ENCODE measurements at regions not wholly inside any gene's neighbourhood (a gene's known extent, or its start where the extent isn't known, plus 50 kb on each side); places are given as distances from the start of the nearest gene placed in this dataset.

DNA sequence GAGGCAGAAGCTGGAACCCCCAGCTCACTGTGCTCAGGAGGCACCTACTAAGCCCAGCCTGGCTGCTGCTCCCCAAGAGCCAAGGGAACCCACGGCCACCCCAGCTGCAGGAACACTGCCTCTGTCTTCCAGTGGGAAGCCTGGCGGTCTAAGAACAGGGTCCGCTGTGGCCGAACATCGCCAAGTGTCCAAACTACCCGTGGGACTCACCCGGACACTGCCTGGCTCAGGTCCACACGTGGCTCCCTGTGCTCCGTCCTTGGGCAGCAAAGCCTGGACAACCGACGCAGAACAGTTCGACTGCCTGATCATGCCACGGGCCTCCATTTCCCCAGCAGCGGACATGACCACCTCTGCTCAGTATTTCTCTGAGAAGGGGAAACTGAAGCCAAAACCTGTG is 747.0 kb downstream of the BRD1 start:
- ATAC-seq, result no peak

DNA sequence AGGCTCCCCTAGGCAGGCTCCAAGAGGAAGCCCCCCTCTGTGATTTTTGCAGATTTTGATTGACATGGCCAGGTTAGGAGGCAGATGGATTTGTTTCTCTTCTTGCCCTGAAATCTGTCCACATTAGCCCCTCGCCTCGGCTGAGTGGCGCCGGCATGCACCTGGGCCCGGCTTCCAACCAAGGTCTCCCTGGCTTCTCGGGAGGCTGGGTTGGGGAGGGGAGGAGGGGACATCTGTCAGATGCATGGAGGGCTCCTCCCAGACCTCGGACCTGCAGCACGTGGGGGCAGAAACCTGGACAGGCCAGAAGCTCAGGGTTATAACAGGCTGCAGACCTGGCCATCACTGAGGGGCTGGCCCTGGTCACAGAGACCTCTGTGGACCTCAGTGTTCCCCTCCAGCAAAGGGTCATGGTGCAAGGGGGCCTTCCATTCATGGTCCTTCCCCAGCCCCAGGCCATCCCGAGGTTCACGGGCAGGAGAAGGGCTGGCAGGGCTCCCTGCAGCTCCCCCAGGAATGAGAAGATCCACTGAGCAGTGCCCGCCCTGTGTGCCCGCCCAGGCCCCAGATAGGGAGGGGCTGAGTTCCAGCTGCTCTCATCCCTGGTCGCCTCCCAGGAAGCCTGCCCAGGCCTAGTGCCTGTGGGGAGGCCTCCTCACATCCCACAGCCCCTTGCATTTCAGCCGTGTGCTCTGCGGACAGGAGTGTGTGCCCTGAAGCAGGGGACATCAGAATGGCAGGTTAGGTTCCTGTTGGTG is 747.8 kb downstream of the BRD1 start:
- no peak for ATAC-seq

DNA sequence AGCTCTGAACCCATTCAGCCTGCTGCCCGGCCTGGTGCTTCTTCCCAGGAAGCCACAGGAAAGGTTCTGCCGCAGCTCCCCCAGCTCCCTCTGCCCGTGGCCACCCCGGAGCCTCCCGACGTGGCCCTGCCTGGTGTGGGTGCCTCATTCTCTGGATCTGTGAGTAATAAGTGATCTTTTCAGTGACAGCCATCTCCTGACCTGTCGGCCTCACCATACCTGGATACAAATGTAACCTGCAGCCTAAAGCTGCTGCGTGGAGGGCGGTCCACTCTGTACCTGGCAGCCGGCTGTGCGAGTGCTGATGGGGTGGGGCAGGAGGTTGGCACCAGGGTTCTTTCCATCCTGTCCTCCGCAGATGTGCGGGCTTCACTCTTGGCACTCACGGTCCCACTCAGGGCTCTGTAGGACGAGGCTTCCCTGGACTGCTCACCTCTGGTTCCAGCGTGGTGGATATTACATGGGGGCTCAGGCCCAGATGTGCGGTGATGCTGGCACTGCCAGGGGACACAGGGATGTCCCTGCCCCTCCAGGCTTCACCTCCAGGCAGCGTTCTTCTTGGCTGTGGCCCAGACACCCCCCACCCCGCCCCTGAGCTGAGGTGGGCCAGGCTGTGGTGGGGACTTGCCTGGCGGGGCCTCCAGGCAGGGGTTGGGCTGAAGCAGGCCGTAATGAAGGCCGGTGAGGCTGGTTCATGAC is 748.5 kb downstream of the BRD1 start:
- no peak for ATAC-seq

DNA sequence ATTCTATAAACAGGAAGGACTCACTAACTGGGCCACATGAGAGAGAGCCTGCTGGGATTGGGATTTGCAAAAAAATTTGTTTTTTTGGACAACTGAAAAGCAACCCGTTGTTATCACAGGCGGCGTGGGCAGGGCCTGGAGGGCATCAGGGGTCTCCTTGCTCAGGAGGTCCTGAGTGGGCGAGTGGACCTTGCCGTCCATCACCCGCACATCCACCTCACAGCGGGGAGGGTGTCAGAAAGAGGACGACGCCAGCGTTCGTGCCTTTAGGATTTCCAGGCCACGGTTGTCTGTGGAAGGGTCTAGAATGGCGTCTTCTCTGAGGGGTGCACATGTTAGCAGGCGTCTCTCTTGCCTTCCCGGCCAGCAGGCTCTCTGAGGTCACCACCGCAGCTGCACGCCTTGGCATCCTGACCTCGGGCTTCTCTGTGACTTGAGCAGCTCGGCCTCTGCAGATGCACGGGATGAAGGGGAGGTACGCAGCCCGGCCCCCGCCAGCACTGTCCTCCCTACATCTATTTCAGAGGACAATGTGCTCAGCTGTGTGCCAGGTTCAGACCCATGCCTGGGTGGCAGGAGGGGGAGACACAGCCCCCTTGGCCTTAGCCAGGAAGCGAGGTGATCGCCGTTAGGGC is 749.5 kb downstream of the BRD1 start:
- no peak for ATAC-seq

DNA sequence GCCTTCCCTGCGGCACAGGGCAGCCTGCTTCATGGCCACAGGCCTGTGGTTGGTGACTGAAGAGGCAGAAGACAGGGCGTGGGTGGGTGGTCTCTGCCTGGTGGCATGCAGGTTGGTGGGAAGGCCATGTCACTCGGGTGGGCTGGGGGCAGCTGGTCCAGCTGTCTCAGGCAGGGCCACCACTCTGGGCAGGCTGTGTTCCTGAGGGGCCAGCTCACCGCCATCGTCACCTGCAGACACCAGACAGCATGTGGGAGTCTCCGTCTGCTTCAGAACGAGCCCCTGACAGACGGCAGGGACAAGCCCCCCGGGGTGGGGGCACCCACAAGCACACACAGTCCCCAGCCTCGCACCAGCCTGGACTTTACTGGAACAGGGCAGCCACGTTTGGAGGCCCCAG is 750.1 kb downstream of the BRD1 start:
- ATAC-seq, result no peak

DNA sequence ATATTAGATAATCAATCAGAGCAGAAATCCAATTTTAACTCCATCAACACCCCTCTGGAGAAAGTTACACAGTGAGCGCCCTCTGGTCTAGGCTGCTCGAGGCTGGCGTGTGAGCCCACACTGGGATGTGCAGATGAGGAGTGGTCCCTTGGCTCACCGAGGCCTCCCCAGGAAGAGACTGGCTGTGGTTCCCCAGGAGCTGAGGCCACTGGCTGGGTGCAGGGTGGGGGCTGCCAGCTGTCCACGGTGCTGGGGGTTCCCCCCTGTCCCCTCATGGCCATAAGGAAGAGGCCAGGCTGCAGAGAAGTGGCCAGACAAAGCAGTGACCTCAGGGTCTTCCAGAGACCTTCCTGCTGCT is 750.7 kb downstream of the BRD1 start:
- ATAC-seq, result no peak

DNA sequence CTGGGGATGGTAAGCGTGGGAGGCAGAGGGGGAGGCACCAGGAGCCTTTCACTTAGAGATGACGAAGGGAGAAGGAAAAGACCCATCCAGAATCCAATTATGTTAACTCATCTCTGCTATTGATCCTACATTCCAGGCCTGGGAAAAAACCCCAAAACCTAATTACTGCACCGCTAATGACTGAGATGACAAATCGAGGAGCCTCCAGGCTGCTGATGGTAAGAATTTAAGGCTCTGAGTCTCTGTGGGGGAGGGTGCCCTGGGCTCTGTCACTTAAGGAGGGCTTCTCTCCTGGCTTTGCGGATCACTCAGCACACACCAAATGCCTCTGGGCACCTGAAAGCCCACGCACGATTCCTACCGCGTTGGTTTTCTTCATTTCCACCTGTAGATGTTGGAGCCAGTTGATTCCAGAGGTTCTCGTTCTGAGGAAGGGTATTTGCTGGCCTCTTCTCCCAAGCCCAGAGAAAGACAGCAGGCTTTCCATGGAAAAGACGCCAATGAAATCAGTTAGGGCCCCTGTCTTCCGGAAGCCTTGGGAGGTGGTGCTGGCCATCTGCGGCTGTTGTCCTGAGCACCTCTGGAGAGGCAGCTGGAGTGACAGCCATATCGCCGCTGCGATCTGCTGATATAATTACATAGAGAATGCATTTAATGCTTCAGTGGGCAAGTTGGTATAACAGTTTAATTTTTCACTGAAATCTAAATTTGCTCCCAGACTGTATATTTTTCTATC is 751.2 kb downstream of the BRD1 start:
- ATAC-seq, result no peak

DNA sequence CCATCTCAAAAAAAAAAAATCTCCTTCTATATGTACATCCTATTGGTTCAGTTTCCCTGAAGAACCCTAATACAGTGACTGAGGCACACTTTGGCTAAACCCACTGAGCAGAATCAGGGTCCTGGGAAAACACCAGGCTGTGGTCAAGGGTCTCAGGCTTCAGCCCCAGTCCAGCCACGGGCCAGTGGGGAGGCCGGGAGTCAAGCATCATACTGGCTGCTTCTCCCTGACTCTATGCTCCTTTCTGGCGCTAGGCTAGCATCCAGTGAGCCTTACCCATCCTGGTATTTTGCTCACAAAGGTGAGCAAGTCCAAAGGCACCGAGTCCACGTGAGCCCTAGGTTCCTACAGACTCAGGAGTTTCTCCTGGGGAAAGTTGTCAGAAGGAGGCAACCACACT is 752.5 kb downstream of the BRD1 start:
- ATAC-seq, result no peak

DNA sequence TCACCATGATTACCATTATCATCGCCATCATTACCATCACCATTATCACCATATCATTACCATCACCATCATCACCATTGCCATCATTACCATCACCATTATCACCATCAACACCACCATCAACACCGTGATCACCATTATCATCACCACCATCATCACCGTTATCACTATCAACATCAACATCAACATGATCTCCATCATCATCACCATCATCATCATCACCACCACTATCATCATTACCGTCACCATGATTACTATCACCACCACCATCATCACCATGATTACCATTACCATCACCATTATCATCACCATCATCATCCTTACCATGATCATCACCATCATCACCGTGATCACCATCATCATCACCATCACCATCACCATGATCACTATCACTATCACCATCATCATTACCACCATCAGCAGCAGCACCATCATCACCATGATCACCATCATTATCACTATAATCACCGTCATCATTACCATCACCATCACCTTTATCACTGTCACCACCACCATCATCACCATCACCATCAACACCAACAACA is 753.7 kb downstream of the BRD1 start:
- no peak for ATAC-seq

DNA sequence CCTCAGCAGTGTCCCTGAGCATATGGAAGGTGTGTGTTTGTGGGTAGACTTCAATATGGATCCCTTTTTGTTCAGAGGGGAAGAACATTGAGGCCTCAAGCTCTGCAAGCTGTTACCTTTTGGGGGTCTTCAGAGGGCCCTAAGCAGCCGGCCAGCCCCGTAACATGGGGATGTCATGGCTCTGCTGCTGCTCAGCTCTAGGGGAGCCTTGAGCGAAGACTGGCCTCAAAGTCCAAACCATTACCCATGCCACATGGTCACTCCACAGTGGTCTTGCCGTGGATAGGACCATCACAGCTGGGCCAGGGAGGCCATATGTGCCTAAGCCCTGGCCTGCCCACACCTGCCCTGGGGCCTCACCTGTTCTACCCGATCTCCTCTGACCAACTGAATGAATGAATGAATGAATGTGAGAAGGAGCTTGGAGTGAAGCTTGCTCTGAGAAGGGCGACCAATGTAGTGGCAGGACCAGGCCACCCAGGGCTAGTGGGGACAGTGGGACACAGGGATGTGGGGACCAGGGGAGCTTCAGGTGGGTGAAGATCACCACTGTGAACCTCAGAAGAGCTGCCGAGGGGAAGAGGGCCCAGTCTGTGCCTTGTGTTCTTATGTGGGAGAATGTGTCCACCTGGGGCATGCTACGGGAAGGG is 754.6 kb downstream of the BRD1 start:
- no peak for ATAC-seq

DNA sequence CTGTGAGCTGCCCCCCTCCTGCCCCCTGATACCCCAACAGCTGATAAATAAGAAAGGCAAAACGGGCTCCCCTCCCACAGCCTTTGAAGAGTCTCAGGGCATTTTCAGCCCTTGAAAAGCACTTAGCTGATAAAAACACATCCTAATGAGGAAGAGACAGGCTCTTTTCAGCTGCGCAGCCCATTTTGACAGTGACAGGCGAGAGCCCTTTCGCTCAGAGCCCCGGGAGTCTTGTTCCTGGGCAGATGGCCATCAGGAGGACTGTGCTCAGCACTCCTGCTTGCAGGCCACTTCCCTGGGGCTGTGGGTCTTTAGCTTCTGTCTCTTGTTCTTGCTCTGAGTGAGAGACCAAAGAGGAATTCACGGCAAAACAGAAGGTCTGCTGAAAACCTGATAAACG is 757.2 kb downstream of the BRD1 start:
- no peak for ATAC-seq

DNA sequence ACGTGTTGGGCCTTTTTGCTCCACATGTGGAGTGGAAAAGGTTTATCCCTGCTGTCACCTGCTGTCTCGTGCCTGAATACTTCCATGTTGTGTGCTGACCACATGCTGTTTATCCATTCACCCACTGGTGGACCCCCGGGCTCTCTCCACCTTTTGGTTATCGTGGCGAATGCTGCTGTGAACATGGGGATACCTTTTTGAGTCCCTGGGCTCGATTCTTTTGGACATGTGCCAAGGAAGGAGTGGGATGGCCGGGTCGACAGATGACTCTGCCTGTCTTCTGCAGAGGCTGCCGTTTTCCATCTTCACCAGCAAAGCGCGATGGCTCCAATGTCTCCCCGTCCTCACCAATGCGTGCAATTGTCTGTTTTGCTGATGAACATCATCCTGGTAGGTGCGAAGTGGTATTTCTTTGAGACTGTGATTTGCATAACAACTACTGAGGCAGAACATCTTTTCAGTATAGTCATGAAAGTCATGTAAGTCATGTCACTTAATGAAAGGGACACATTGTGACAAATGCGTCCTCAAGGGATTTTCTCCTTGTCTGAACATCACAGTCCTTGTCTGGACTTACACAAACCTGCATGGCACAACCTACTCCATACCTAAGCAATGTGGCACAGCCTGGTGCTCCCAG is 758.7 kb downstream of the BRD1 start:
- ATAC-seq, result no peak

DNA sequence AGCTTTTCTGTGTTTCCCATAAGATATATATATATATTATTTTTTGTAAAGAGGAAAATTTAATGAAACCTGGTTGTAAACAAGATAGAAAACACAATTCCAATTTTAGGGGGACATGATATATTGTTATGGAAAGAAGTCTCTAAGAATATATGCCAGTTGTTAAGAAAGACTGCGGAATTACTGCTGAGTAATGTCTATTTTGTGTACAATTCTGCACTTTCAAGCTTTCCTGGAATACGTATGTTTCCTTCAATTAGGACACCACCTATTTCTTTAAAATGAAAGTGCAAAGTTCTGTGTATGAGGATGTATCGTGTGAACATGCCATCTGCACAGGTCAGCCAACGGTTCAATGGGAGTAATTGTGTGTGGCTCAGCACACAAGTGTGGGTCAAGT is 760.2 kb downstream of the BRD1 start:
- ATAC-seq, result no peak

DNA sequence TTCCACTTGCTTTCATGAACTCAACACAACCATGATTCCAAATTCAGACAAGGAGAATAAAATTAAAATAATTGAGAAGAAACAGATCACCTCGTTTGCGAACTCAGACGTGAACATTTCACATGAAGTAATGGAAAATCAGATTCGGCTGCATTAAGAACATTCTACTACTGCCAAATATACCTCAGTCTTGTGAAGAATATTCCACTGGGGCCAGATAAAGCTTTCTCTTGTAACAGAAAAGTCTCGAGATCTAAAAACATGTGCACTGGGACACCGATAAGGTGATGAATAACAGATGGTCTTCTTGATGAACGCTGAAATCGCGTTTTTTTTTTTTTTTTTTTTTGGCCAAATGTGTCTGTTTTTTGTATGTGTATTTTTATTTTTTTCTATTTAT is 761.1 kb downstream of the BRD1 start:
- no peak for ATAC-seq

DNA sequence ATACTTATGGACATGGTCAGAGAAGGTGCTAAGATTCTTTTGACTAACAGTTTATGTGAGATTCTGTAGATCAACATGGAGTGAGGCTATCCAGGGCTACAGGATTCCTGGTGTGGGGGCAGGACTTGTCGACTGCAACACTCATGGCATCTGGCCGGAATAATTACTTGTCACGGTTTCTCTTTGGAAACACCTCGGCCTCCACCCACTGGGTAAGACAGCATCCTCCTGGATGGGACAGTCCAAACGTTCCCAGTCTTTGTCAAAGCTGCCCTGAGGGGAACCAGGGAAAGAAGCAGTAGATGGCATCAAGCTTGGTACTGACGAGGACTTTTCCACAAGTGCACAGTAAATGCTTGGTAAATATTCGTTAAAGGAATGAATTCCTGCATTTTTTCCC is 762.8 kb downstream of the BRD1 start:
- no peak for ATAC-seq

DNA sequence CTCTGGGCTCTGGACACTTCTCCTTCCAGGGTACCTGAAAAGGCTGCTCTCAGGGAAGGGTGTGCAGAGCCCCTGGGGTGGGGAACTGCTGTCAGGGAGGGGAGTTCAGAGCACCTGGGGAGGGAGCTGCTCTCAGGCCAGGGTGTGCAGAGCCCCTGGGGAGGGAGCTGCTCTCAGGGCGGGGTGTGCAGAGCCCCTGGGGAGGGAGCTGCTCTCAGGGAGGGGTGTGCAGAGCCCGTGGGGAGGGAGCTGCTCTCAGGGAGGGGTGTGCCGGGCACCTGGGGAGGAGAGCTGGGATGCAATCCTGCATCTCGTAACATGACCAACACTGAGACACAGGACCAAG is 764.2 kb downstream of the BRD1 start:
- no peak for ATAC-seq

DNA sequence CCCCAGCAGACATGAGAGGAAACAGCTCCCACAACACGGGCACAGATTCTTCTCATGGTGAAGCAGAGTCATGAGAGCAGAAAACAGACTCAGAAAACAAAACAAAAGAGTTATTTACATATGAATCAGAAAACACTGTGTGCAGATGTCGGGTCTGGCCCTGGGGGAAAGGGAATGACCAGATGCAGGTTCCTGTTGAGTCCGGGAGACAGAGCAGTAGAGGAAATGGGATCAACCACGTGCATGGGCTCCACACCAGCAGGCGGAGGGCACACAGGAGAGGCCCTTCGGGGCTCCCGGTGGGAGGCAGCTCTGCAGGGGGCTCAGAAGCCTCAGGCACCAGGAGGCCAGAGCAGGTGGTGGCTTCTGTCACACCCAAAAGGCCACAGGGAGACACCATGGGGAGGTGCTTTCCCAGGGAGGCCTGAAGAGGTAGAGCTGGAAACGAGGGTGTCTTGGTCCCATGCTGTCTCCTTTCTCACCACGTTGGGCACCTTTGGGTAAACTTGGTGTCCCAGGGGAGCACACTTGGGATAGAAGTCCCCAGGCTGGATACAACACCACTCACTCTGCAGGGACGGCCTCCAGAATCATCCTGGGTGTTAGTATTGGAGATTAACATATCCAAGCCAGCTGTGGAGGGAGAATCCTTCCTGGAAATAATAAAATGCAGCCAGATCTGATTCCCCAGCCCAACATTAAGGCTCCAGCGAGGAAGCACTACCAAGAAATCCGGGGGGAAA is 764.7 kb downstream of the BRD1 start:
- no peak for ATAC-seq

DNA sequence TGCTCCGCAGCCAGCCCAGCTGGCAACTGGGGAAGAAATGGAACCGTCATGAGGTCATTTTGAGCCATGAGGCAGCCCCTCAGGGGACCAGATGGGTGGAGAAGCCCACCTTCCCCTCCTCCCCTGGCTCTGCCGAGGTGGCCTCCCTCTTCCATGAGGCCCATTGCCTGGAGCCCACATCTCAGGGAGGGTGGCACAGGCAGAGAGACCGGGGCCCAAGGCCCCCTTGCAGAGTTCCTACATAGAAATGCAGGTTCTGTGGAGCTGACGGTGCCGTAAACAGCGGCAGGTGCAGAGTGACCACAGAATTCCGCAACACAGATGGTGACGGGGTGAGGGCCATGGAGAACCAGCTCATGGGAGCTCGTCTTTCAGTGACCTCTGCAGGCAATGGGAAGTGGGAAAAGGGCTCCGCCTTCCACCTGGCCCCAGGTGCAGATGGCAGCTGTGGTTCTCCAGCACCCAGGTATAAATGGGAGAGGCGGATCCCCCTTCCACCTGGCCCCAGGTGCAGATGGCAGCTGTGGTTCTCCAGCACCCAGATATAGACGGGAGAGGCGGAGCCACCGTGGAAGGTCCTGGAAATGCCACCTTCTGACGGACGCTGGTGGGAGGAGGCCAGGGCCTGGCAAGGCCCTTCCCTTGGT is 765.4 kb downstream of the BRD1 start:
- no peak for ATAC-seq

DNA sequence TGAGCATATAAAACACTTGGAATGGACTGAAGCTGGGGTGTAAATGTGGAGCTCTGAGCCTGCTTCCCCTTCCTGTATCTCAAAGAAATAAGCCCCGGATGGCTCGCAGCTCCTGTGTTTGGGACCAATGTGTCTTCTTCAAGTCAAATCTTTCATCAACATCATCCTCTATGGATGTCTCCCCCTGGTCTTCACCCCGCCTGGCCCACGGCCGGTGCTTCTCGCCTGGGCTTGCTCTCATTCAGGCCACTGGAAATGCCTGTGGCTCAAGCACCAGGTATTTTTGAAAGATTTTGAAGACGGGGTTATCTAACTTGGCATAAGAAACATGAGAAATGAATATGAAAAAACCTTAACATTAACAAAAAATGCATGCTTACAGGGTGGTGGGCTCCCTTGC is 769.8 kb downstream of the BRD1 start:
- no peak for ATAC-seq

DNA sequence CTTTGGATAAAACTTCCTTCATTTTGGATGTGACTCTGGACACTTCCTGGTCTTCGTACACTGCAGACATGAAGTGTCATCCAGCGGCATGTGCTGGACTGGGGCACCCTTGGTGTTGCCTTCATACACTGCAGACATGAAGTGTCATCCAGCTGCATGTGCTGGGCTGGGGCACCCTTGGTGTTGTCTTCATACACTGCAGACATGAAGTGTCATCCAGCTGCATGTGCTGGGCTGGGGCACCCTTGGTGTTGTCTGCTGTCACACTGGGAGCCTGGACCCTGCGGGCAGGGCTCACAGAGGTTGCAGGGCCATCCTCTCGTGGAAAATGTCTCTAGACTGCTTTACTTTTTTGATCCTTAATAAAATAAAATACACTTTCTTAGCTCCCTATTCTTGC is 771.4 kb downstream of the BRD1 start:
- no peak for ATAC-seq

DNA sequence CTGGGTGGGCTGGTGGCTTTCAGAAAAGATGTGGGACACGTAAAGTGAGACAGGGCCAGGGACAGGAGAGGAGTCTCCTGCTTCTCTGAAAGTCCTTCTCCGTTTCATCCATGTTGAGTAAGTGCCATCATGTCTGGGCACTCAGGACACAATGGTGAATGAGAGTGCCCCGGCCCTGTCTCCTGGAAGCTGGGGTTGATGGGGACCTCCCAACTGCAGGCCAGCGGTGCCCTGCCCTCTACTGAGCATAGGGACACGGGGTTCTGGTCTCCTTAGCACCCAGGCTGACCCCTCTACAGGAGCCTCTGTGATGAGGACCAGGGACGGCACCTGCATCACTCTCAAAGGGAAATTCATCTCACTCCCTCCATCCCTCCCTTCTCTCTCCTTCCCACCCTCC is 772.3 kb downstream of the BRD1 start:
- ATAC-seq, result no peak

Data from activated CD4-positive, CD25-positive, alpha-beta regulatory T cell treated with anti-CD3 and anti-CD28 coated beads, Interleukin-2, amount 50 U/mL, for 24 hours (primary cell).